Breast epithelium (tissue), 4 donors: ENCODE measurements at regions not wholly inside any gene's neighbourhood (a gene's known extent, or its start where the extent isn't known, plus 50 kb on each side); places are given as distances from the start of the nearest gene placed in this dataset.

ENCODE experiments used
- DNase-seq, 2 donors: peaks; one replicate each; pipeline ENCODE4 v3.0.0-alpha.2; 2019; ENCODE audit warnings: low spot score in 2 of 2
- H3K27ac ChIP-seq, 2 donors: fragments of 200-600 bp; sonication (generic) in 1 of 2; one replicate each; pipeline ENCODE4 v1.5.1; 2016 to 2019; ENCODE audit warnings: mild to moderate bottlenecking in 1 of 2
- H3K27me3 ChIP-seq, 2 donors: fragments of 200-600 bp; sonication (generic) in 1 of 2; one replicate each; pipeline versions ENCODE4 v1.5.1 to v1.6.0; 2017 to 2019; ENCODE audit warnings: control low read depth in 1 of 2, mild to moderate bottlenecking in 1 of 2
- H3K36me3 ChIP-seq: fragments of 200-600 bp; one replicate; pipeline ENCODE4 v1.5.1; 2019
- H3K4me1 ChIP-seq, 2 donors: fragments of 200-600 bp; sonication (generic); one replicate each; pipeline ENCODE4 v1.5.1; 2016 to 2019; ENCODE audit warnings: control low read depth in 1 of 2
- H3K4me3 ChIP-seq, 3 donors: fragments of 200-600 bp; sonication (generic); 1 replicate in 2 of 3; 2 replicates in 1 of 3; pipeline ENCODE4 v1.5.1; 2016 to 2019; ENCODE audit warnings: mild to moderate bottlenecking in 3 of 3, moderate library complexity in 2 of 3
- H3K9me3 ChIP-seq, 2 donors: fragments of 200-600 bp; sonication (generic) in 1 of 2; one replicate each; pipeline ENCODE4 v1.5.1; 2016 to 2019; ENCODE audit warnings: control low read depth in 1 of 2
- POLR2A ChIP-seq: fragments of 450-650 bp; IDR thresholded peaks from one replicate; pipeline ENCODE4 v1.6.1; 2016; ENCODE audit warnings: antibody characterized with exemption, mild to moderate bottlenecking, moderate library complexity
- POLR2AphosphoS5 ChIP-seq, 3 donors: sonication (generic); formaldehyde crosslinking; IDR thresholded peaks; one replicate each; pipeline ENCODE4 v1.6.1; 2017; ENCODE audit warnings: antibody characterized with exemption in 3 of 3
- intact Hi-C: fragments of 100-400 bp; cut with DNase I; formaldehyde crosslinking; loops from one replicate; pipeline ENCODE4 v1.15.1; 2023; ENCODE audit warnings: low total_unique reads
- TF ChIP-seq, protein P1 (sequence below), 3 donors: fragments of 450-650 bp; IDR thresholded peaks; one replicate each; pipeline ENCODE4 v1.5.1; 2016 to 2017; ENCODE audit warnings: antibody characterized with exemption in 3 of 3, mild to moderate bottlenecking in 3 of 3, moderate library complexity in 3 of 3

DNA sequence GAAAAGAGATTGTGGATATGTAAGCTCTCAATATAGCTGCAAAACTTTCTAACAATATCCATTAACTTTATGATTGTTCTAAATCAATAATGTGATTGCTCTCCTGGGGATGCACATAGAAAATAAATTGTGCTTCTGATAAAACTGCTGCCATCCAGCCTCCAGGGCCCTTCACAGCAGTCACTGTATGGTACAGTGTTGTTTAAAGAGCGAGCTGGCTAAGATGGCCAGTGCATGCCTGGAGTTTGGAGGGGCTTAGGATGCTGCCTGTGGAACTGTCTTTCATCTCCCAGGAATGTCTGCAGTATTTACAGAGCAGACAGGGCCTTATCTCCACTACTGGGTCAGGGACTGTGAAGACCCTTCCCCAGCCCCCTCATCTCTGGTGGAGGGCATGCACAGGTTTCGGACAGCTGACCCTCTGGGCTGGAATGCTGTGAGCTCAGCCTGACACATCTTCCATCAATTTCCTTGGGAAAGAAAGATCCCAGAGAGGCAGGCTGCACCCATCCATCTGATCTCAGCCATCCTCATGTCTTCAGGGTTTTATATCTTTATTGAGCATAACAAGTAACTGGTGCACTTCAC, 137.0 kb downstream of the PLPP3 start:
- no peaks in the 10 kb centered on the region for H3K27me3 ChIP-seq
- H3K27ac ChIP-seq, result no peak overlapping the region
- intact Hi-C loops, result no loop called here
- H3K4me3 ChIP-seq, result no peak overlapping the region
- H3K36me3 ChIP-seq, result no peaks in the 10 kb centered on the region
- H3K4me1 ChIP-seq, result peaks cover 0 to 3% of the 10 kb centered on the region in 2 donors
- no peak for DNase-seq
- TF ChIP-seq POLR2AphosphoS5 (IDR thresholded peaks at IDR 0.05) (no peak), POLR2A (no peak)
- TF ChIP-seq, protein P1, sequence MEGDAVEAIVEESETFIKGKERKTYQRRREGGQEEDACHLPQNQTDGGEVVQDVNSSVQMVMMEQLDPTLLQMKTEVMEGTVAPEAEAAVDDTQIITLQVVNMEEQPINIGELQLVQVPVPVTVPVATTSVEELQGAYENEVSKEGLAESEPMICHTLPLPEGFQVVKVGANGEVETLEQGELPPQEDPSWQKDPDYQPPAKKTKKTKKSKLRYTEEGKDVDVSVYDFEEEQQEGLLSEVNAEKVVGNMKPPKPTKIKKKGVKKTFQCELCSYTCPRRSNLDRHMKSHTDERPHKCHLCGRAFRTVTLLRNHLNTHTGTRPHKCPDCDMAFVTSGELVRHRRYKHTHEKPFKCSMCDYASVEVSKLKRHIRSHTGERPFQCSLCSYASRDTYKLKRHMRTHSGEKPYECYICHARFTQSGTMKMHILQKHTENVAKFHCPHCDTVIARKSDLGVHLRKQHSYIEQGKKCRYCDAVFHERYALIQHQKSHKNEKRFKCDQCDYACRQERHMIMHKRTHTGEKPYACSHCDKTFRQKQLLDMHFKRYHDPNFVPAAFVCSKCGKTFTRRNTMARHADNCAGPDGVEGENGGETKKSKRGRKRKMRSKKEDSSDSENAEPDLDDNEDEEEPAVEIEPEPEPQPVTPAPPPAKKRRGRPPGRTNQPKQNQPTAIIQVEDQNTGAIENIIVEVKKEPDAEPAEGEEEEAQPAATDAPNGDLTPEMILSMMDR (IDR thresholded peaks at IDR 0.05), result no peak
- H3K9me3 ChIP-seq, result no peaks in the 10 kb centered on the region

DNA sequence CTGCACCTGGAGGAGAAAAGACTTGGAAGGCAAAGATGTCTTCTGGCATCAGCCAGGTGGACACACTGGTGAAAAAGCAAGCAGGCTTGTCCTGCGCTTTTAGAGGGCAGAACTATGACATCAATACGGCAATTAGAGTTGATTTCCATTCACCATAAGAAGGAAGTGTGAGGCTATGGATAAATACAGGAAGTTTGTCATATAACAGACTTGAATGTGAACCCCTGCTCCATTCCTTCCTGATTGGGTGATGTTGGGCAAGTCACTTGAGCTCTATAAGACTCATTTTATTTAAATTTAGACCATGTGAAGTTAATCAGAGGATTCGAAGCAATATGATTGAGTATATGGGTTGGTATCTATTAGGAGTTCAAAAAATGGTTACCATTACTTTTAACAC, 137.8 kb downstream of the PLPP3 start:
- H3K36me3 ChIP-seq, result no peaks in the 10 kb centered on the region
- no peaks in the 10 kb centered on the region for H3K9me3 ChIP-seq
- H3K4me1 ChIP-seq, result peaks cover 0 to 3% of the 10 kb centered on the region in 2 donors
- no peak for DNase-seq
- no peak overlapping the region for H3K27ac ChIP-seq
- no peak overlapping the region for H3K4me3 ChIP-seq
- TF ChIP-seq POLR2A (no peak), POLR2AphosphoS5 (IDR thresholded peaks at IDR 0.05) (no peak)
- TF ChIP-seq, protein P1 (IDR thresholded peaks at IDR 0.05), result no peak
- intact Hi-C loops, result no loop called here
- H3K27me3 ChIP-seq, result no peaks in the 10 kb centered on the region

DNA sequence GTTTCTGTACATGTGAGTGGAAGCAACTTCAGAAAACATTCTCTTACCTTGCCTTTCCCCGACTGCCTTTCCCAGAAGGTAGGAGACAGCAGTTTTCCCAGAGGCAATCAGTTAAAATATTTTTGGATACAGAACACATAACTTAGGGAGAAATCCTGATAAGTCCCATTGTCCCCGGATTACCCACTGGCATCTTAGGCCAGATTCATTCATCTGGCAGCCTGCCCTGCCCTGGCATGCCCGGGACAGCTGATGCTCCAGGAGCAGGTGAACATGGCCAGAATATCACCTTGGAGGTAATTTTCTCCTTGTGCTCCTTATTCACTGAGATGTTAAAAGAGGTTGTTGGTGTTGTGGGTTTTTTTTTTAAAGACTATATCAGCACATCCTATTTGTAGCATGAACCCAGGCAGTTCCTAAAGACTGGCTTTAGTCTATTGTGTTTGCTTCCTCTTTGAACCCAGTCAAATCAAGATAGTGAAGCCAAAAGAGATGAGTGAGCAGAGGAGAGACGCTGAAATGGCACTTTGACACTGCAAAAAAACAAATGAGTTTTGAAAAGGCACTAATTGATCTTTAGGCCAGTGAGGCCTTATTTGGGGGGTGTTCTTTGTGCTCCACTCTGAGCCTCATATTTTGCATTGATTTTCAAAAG, 139.6 kb downstream of the PLPP3 start:
- no peak overlapping the region for H3K4me3 ChIP-seq
- no peak for DNase-seq
- TF ChIP-seq POLR2AphosphoS5 (IDR thresholded peaks at IDR 0.05), result no peak
- TF ChIP-seq, protein P1 (IDR thresholded peaks at IDR 0.05), result no peak
- no peak for TF ChIP-seq POLR2A
- H3K27ac ChIP-seq, result no peak overlapping the region
- H3K9me3 ChIP-seq, result no peaks in the 10 kb centered on the region
- peaks cover 0 to 3% of the 10 kb centered on the region in 2 donors for H3K4me1 ChIP-seq
- intact Hi-C loops, result no loop called here
- no peaks in the 10 kb centered on the region for H3K36me3 ChIP-seq
- H3K27me3 ChIP-seq, result no peaks in the 10 kb centered on the region

DNA sequence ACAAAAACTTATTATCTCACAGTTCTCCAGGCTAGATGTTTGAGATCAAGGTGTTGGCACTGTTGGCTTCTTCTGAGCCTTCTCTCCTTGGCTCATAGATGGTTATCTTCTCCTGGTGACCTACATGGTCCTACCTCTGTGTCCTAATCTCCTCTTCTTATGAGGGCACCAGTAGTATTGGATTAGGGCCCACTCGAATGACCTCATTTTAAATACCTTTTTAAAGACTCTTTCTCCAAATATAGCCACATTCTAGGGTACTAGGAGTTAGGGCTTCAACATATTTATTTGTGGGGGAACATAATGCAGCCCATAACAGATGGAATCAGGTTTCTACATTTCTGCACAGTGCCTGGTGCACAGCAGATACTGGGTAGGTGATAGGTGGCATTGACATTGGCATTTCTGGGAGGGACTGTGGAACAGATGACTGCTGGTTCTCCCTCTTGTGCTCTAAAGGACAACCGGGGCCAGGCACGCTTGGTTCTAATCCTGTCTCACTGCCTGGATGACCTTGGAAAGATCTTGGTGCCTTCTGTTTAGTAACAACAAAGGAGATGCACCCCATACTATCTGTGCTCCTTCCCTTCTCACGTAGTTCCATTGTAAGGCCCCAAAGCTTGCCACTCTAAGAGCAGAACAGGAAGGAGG, 140.3 kb downstream of the PLPP3 start:
- TF ChIP-seq POLR2A, result no peak
- TF ChIP-seq, protein P1 (IDR thresholded peaks at IDR 0.05), result no peak
- TF ChIP-seq POLR2AphosphoS5 (IDR thresholded peaks at IDR 0.05), result no peak
- H3K27me3 ChIP-seq, result no peaks in the 10 kb centered on the region
- no peak overlapping the region for H3K27ac ChIP-seq
- no peak overlapping the region for H3K4me3 ChIP-seq
- no peak for DNase-seq
- H3K4me1 ChIP-seq, result peaks cover 0 to 3% of the 10 kb centered on the region in 2 donors
- intact Hi-C loops, result no loop called here
- H3K36me3 ChIP-seq, result no peaks in the 10 kb centered on the region
- H3K9me3 ChIP-seq, result no peaks in the 10 kb centered on the region

DNA sequence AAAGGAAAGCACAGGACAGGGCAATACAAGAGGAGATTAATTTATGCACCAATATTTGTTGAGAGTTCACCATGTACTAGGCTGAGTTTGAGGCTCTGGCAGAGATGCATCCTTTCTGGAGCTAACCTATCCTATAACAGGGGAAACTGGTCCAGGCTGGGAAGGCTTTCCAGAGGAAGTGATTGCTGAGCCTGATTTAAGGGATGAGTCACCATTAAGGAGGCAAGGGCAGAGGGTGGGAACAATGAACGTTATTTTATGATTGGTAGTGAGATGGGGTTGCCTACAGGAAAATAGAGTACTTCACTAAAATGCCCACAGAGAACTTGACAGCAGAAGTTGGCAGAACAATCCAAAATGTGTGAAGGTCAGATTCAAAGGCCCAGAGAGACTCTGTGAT, 141.4 kb downstream of the PLPP3 start:
- H3K27me3 ChIP-seq, result no peaks in the 10 kb centered on the region
- H3K27ac ChIP-seq, result no peak overlapping the region
- peaks cover 0 to 3% of the 10 kb centered on the region in 2 donors for H3K4me1 ChIP-seq
- intact Hi-C loops, result no loop called here
- no peak for DNase-seq
- TF ChIP-seq POLR2A, result no peak
- H3K36me3 ChIP-seq, result no peaks in the 10 kb centered on the region
- H3K9me3 ChIP-seq, result no peaks in the 10 kb centered on the region
- no peak overlapping the region for H3K4me3 ChIP-seq
